Activated naive CD4-positive, alpha-beta T cell treated with anti-CD3 and anti-CD28 coated beads, Interleukin-2, amount 50 U/mL, for 72 hours (primary cell): ENCODE measurements at regions not wholly inside any gene's neighbourhood (a gene's known extent, or its start where the extent isn't known, plus 50 kb on each side); places are given as distances from the start of the nearest gene placed in this dataset.

Source experiments
- ATAC-seq, 2 donors: fragments of 150-1000 bp; cut with Tn5 transposase; 2 replicates each; pipeline ENCODE4 v1.10.0; 2021; ENCODE audit warnings: mild to moderate bottlenecking in 2 of 2, moderate library complexity in 2 of 2
- DNase-seq, 2 donors: peaks; one replicate each; pipeline ENCODE4 v3.0.0; 2021 to 2022; ENCODE audit warnings: low spot score in 2 of 2
- H3K27ac Mint-ChIP-seq, 2 donors: one replicate each; pipeline ENCODE4 v1.8.0; 2022; ENCODE audit warnings: mild to moderate bottlenecking in 2 of 2, mixed read lengths in 2 of 2
- H3K36me3 Mint-ChIP-seq, 2 donors: one replicate each; pipeline ENCODE4 v1.8.0; 2022; ENCODE audit warnings: mixed read lengths in 2 of 2
- H3K9me3 Mint-ChIP-seq, 2 donors: one replicate each; pipeline ENCODE4 v1.8.0; 2022; ENCODE audit warnings: mixed read lengths in 2 of 2

- DNase-seq (no peak), ATAC-seq (no peak)
- Mint-ChIP-seq H3K36me3 (no peaks in the 10 kb centered on the region), H3K9me3 (peaks cover 15 to 23% of the 10 kb centered on the region in 2 donors), H3K27ac (no peak overlapping the region)
These were observed 253.6 kb upstream of the ZNF717 start for GRCh38 chr3:76038949-76039348.

GRCh38 chr3:76039431-76039830 lies 254.1 kb upstream of the ZNF717 start:
- DNase-seq: no peak
- H3K27ac Mint-ChIP-seq: no peak overlapping the region
- no peak for ATAC-seq
- no peaks in the 10 kb centered on the region for H3K36me3 Mint-ChIP-seq
- peaks cover 13 to 19% of the 10 kb centered on the region in 2 donors for H3K9me3 Mint-ChIP-seq

GRCh38 chr3:76040946-76041345 lies 255.6 kb upstream of the ZNF717 start:
- peaks cover 7 to 9% of the 10 kb centered on the region in 2 donors for H3K9me3 Mint-ChIP-seq
- ATAC-seq (no peak), DNase-seq (no peak)
- H3K36me3 Mint-ChIP-seq: no peaks in the 10 kb centered on the region
- H3K27ac Mint-ChIP-seq: no peak overlapping the region

GRCh38 chr3:76043746-76044145 lies 258.4 kb upstream of the ZNF717 start:
- DNase-seq (no peak), ATAC-seq (no peak)
- Mint-ChIP-seq H3K27ac (no peak overlapping the region), H3K9me3 (peaks cover 7 to 9% of the 10 kb centered on the region in 2 donors), H3K36me3 (no peaks in the 10 kb centered on the region)

- Mint-ChIP-seq H3K27ac (no peak overlapping the region), H3K36me3 (no peaks in the 10 kb centered on the region), H3K9me3 (peaks cover 7 to 9% of the 10 kb centered on the region in 2 donors)
- peak in 1 of 2 donors; percentile 4 for DNase-seq
- no peak for ATAC-seq
These were observed 259.6 kb upstream of the ZNF717 start for GRCh38 chr3:76044601-76045600.

- H3K27ac Mint-ChIP-seq: no peak overlapping the region
- ATAC-seq (no peak), DNase-seq (no peak)
- H3K9me3 Mint-ChIP-seq: peaks cover 7 to 11% of the 10 kb centered on the region in 2 donors
- H3K36me3 Mint-ChIP-seq: no peaks in the 10 kb centered on the region
These were observed 262.0 kb upstream of the ZNF717 start for GRCh38 chr3:76047368-76047767.

GRCh38 chr3:76049776-76050175 lies 264.4 kb upstream of the ZNF717 start:
- H3K36me3 Mint-ChIP-seq: no peaks in the 10 kb centered on the region
- no peak overlapping the region for H3K27ac Mint-ChIP-seq
- H3K9me3 Mint-ChIP-seq: peaks cover 4 to 11% of the 10 kb centered on the region in 2 donors
- ATAC-seq: no peak
- no peak for DNase-seq

- ATAC-seq: no peak
- no peak overlapping the region for H3K27ac Mint-ChIP-seq
- H3K9me3 Mint-ChIP-seq: peaks cover 6 to 13% of the 10 kb centered on the region in 2 donors
- no peak for DNase-seq
- no peaks in the 10 kb centered on the region for H3K36me3 Mint-ChIP-seq
These were observed 265.8 kb upstream of the ZNF717 start for GRCh38 chr3:76051145-76051544.

GRCh38 chr3:76054404-76054803 lies 269.1 kb upstream of the ZNF717 start:
- no peak for DNase-seq
- Mint-ChIP-seq H3K9me3 (peaks cover 6 to 13% of the 10 kb centered on the region in 2 donors), H3K27ac (no peak overlapping the region), H3K36me3 (no peaks in the 10 kb centered on the region)
- ATAC-seq: no peak

GRCh38 chr3:76061654-76062053 lies 276.3 kb upstream of the ZNF717 start:
- ATAC-seq (no peak), DNase-seq (no peak)
- no peaks in the 10 kb centered on the region for H3K36me3 Mint-ChIP-seq

GRCh38 chr3:76063019-76063418 lies 277.7 kb upstream of the ZNF717 start:
- no peak for DNase-seq
- Mint-ChIP-seq H3K9me3 (peaks cover 0 to 4% of the 10 kb centered on the region in 2 donors), H3K27ac (no peak overlapping the region), H3K36me3 (no peaks in the 10 kb centered on the region)
- ATAC-seq: no peak

More at GRCh38 chr3:76061654-76062053, 276.3 kb upstream of the ZNF717 start:
- Mint-ChIP-seq H3K9me3 (peaks cover 0 to 4% of the 10 kb centered on the region in 2 donors), H3K27ac (no peak overlapping the region)

- Mint-ChIP-seq H3K9me3 (peaks cover 4 to 8% of the 10 kb centered on the region in 2 donors), H3K36me3 (no peaks in the 10 kb centered on the region), H3K27ac (no peak overlapping the region)
- ATAC-seq (no peak), DNase-seq (no peak)
These were observed 278.5 kb upstream of the ZNF717 start for GRCh38 chr3:76063811-76064210.

GRCh38 chr3:76065964-76066363 lies 280.6 kb upstream of the ZNF717 start:
- Mint-ChIP-seq H3K36me3 (no peaks in the 10 kb centered on the region), H3K9me3 (peaks cover 5 to 15% of the 10 kb centered on the region in 2 donors), H3K27ac (no peak overlapping the region)
- DNase-seq (no peak), ATAC-seq (no peak)

- no peaks in the 10 kb centered on the region for H3K36me3 Mint-ChIP-seq
- H3K9me3 Mint-ChIP-seq: peaks cover 16 to 21% of the 10 kb centered on the region in 2 donors
- ATAC-seq (no peak), DNase-seq (no peak)
- H3K27ac Mint-ChIP-seq: no peak overlapping the region
These were observed 292.8 kb upstream of the ZNF717 start for GRCh38 chr3:76078101-76078500.

- ATAC-seq (no peak), DNase-seq (no peak)
- Mint-ChIP-seq H3K36me3 (no peaks in the 10 kb centered on the region), H3K27ac (no peak overlapping the region), H3K9me3 (peaks cover 22 to 26% of the 10 kb centered on the region in 2 donors)
These were observed 298.6 kb upstream of the ZNF717 start for GRCh38 chr3:76083992-76084391.

GRCh38 chr3:76096036-76096435 lies 310.7 kb upstream of the ZNF717 start:
- ATAC-seq: no peak
- Mint-ChIP-seq H3K36me3 (no peaks in the 10 kb centered on the region), H3K9me3 (peaks cover 11 to 15% of the 10 kb centered on the region in 2 donors), H3K27ac (no peak overlapping the region)
- DNase-seq: no peak

GRCh38 chr3:76096836-76097588 lies 311.7 kb upstream of the ZNF717 start:
- Mint-ChIP-seq H3K9me3 (peaks cover 11 to 15% of the 10 kb centered on the region in 2 donors), H3K36me3 (no peaks in the 10 kb centered on the region), H3K27ac (no peak overlapping the region)
- DNase-seq (no peak), ATAC-seq (no peak)
